GM21786 (cell line): ENCODE measurements at regions not wholly inside any gene's neighbourhood (a gene's known extent, or its start where the extent isn't known, plus 50 kb on each side); places are given as distances from the start of the nearest gene placed in this dataset.

Experiments
- ATAC-seq: cut with Tn5 transposase; IDR thresholded peaks from one replicate; pipeline ENCODE4 v1.9.1; 2021; ENCODE audit not compliant: unreplicated experiment

DNA sequence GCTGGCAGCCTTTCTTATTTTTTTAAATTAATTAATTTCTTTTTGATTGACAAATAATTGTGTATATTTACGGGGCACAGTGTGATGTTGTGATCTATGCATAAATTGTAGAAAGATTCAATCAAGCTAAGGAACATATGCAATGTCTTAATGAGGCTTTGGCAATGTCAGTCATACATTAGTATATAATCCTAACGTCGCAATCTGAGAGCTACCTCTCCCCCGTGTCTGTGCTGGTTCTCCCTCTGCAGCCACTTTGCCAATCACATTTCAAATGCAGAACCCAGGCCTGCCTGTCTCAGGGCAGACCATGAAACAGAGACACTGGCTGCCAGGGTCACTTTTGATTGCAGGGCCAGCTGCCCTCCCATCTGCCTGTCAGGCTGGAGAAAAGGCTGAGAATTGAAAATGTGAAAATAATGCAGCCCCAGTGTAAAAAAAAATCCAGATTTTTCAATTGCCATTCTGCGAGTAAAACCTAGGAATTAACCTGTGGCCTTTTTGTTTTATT, 56.3 kb downstream of the SLC24A2 start:
- ATAC-seq = no peak

DNA sequence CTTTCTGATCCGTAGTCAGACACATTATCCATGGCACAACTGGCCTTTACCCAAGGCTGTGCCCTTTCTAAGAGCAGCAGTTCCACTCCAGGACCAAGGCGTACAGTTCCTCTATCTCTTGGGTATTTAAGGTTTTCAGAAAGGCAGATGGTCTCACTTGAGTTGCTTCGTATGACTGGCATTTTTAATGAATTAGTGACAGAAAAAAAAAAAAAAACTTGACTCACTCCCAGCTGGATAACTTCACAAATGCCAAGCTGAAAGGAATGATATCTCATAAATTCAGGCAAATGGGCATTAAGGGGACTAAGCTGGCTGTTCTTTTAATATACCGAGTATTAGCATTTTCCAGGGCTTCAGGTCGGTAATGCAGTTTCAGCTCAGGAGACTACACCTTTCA, 60.7 kb downstream of the SLC24A2 start:
- ATAC-seq = no peak

DNA sequence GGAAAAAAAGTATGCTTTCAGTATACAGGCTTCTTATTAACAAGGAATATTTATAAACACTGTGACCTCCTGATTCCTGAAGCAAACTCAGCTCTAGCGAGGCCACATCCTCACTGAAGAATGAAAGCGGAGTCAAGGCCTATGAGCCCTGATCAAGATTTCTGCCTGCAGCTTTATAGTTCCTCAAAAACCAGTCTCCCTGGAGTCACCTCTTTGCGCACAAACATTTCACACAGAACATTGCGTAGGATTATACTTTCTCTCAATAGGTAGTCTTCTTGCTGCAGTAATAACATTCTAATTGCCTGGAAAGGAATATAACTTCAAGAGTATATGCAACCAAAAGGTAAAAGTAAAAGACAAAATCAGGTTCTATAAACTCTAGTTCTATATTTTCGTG, 62.9 kb downstream of the SLC24A2 start:
- ATAC-seq = no peak

DNA sequence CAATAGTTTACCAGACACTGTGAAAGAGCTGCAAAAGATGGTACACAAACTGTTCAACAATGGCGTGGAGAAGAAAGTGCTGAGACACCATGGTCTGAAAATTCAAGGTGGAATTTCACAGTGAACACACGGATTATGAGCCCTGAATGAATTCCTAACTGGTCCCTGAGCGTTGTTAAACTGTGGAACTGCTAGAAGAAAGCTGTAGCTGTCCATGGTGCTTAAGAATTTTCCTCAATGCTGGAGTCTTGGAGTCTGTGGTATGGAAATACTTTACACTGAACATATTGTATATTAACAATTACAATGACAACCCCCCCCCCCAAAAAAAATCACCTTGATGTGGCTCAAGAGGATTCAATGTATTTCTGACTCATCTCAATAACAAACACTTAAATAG, 68.5 kb downstream of the SLC24A2 start:
- no peak for ATAC-seq

DNA sequence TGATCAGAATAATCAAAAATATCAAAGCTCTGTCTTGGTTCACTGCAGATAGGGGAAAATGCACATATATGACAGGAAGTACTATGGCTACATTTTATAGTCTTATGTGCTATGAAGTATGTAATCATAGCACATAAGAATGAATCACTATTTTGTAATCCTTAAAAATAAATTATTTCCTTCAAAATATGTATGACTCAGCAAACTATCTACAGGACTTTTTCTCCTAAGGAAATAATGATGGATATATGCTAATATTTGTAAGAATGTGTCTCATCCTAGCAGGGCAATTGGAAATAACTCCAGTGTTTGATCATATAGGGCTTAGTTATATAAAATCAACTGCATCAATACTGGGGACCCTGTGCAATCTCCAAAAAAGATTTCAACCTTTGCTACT, 85.1 kb downstream of the SLC24A2 start:
- ATAC-seq = no peak

DNA sequence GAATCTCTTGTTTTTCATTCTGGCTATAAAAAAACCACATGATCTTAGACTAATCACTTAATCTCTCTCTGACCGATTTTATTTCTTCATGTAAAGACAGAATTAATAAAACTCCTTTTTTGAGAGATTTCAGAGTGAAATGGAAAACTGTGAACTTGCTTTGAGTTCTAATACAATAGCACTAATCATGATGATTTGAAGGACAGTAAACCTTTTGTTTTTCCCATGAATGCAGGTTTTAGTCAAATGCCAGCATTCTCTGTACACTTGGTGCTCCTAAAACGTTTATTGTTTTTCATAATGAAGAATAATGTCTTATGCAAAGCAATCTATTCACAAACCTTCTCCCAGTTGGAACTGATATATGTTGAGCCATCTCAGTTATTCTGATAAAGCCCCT, 86.8 kb downstream of the SLC24A2 start:
- no peak for ATAC-seq

DNA sequence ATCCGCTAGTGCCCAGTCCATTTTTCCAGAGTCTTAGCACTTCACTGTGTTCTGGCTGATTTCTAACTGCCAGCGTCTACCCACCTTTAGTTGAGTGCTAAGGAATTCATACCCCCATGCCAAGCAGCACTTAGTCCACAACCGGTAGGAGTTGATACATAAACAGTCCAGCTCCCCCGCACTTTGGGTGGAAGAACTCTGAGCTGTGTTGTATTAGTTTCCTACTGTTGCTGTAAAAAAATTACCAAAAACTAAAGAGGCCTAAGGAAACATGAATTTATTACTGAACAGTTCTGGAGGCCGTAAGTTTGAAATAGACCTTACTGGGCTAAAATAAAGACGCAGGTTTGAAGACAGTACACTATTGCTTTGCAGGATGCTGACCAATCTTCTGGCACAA, 87.6 kb downstream of the SLC24A2 start:
- ATAC-seq = no peak

DNA sequence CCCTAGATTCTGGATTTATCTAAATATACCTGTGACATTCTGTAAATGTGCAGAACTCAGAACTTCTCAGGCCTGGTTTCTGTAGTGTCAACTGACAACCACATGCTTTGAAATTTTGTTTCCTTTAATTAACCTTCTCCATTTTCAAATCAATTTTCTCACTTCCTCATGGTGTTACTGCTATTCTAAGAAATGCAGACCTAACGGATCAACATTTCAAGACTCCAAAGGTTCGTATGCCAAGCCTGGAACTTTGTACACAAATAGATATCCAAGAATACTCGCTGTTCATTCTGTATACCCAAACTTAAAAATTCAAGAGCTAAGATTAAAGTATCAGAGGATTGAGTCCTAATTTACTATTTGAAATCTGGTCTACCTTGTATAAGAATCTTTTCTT, 88.1 kb downstream of the SLC24A2 start:
- ATAC-seq = no peak

DNA sequence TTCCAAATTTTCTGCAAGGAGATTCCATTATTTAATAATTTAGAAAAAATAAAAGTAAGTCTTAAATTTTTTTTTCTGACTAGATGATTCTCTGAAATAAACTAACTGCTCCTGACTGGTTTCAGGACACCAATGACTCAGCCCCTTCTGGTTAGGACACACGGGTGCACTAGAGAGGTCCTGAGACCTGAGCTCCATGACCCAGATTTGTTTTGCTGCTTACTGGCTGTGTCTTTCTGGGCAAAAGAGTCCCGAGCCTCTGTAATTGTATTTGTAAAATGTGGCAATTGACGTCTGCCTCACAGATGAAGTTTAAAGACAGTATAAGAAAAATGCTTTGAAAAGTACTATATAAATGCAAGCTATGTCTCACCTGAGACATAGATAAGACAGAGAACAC, 89.1 kb downstream of the SLC24A2 start:
- no peak for ATAC-seq

DNA sequence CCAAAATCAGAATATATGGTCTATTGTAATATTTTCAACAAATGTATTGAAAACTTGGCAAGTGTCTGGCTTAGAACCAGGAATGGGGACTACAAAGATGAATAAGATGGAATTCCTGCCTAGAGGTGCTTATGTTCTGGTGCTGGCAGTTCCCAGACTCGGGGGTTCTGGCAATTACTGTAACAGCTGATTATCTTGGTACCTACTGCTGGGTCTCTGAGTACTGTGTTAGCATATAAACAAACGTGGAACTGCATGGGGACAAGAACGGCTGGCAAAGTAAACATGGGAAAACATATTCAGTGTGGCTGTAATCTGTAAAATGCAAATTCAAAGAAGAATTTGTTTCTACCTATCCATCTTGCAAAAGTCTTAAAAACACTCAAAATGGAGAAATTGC, 89.9 kb downstream of the SLC24A2 start:
- ATAC-seq = no peak

DNA sequence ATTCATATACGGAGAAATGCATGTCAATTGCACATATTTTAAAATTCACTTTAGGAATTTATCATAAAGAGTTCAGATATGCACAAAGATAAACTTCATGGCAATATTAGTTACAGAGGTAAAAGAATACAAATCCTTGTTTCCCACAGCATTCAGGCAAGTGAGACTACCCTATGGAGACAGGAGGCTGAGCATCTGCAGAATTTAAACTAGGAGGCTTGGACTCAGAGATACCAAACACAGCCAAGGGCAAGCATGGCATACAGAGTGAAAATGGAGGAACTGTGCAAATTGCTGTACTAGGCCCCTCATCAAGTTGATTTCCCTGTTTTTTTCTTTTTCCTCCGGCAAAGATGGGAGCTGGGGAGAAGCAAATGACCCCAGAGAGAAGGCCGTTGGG, 94.2 kb downstream of the SLC24A2 start:
- no peak for ATAC-seq

DNA sequence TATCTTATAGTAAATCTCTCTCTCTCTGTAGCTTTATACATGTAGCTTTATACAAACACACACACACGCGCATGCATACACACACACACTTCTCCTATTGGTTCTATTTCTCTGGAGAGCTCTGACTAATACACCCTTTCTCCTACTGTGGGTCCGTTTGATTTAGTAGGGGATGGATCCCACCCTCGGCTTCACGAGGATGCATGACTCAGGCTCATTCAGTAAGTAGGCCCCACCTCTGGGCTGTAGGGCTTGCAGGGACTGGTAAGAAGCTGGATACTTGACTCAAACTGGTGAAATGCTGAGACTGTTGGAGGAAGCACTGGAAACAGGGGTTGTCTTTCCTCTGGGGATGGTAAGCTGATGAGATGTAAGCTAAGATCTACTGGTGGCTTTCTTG, 98.7 kb downstream of the SLC24A2 start:
- no peak for ATAC-seq

DNA sequence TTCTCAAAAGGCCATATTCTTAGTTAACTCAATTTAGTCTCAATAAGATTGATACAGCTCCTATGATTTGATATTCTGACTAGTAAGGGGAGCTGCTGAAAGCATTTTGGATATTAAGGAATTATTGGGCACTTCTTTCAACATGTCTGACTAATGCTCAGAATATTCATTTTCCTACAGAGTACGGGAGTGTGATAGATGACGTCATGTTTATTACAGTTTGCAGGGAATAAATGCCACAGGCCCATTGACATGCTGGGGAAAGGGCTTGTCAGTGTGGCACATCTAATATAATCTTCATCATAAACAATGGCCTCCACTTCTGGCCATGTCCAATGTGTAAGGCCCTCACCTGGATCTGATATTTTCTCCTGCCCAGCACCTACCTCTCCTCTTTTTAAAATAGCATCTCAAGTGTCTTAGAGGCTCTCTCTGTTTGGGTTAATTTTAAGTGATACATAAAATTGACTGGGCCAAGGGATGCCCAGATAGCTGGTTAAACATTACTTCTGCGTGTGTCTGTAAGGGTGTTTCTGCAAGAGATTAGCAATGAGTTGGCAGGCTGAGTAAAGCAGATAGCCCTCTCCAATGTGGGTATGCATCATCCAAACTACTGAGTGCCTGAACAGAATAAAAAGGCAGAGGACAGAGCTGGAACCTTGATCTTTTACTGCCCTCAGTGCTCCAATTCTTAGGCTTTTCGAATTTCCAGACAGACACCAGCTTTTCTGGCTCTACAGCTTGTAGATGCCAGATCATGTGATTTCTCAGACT, 99.3 kb downstream of the SLC24A2 start:
- no peak for ATAC-seq

DNA sequence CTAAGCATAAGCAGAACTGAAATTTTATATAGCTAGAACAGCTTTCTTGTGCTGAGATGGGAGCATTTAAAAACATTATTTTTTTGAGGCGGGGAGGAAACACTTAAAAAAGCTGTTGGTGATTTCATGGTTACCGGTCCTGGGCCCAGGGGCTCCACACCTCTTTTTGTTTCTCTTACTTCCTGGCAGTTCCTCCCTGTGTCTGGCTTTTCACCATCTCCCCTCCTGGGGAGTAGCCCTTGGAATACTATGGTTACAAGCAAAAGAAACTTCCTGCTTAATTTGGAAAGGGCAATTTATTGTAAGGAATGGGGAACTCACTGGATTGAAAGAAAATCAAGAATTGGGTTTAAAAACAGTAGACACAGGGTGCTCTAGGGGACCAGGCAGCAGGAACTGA, 105.1 kb downstream of the SLC24A2 start:
- ATAC-seq = no peak

DNA sequence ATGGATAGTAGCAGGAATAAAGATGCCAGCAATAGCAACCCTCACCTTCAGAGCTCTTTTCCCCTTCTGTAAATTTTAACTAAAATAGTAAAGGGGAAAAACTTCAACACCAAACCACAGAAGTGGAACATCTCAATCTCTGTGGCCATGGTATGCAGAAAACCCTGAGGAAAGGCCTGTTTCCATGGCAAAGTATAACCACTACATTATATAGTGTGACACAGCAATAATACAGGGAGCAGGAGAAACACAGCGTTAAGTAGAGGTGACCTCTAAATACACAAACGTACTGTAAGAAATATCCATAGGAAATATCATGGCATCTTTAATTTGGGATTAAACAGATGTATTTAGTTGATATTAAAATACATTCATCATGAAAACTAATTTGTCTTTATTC, 106.4 kb downstream of the SLC24A2 start:
- ATAC-seq = no peak

DNA sequence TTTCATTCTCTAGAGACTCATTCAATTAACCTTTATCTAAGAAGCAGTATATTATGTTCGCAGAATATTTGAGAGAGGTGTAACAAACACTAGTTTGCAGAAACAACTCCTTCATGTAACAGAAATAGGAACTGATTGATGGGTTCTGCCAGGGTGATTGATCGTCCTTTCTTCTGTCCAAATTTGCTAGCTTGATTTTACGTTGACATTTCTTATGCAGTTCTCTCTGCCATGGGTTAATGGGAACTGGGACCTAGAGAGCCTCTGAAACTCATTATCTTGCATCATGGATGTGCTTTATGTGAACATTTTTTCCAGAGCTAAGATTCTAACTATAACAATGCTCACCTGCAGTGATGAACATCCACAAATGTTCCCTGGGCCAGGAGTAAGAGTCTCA, 107.0 kb downstream of the SLC24A2 start:
- no peak for ATAC-seq

DNA sequence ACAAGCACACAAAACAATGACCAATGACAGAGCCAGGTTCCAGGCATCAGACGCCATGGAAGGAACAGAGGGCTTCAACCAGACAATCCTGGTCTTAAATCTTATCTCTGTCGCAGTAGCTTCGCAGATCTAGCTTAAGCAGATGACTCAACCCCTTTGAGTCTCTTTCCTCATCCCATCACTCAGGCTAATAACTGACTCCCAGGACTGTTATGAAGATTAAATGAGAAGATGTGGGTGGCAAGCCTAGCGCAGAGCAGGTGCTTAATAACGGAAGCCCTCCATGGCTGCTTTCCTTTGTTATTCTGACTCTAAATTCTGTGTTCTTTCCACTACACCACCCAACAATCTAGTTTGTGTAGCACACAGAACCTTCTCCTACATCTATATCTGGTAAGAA, 110.9 kb downstream of the SLC24A2 start:
- no peak for ATAC-seq

DNA sequence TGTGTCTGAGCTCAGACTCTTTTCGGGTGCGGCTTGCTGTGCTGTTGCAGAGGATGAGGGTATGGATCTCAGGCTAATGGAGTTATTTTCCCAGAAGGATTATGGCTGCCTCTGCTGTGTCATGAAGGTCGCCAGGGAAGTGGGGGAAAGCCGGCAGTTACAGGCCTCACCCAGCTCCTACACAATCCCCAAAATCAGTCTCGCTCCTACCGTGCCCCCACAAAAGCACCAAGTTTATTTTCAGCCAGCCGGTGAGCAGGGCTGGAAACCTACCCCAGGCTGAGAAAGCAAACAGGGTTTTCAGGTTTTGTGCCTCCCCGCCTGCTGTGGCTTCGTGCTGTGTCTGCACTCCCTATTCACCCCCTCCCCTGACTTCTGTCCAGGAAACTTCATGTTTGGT, 113.3 kb downstream of the SLC24A2 start:
- no peak for ATAC-seq

DNA sequence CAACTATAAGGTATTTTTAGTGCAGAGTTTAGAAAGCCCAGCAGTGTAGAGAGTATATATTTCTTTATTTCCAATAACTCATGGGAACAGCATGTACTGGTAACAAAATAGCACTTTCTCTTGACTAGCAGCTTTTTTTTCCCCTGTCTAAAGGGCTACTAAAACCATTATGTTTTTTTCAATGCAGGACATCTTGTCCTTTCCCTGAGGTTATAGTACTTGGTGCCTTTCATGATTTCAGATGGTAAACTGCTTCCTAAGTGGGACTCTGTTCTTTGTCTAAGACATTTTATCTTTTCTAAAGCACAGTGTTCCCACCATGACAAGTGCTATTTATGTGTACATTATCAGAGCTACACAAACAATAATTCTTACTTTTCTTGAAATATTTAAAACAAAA, 122.3 kb downstream of the SLC24A2 start:
- no peak for ATAC-seq

DNA sequence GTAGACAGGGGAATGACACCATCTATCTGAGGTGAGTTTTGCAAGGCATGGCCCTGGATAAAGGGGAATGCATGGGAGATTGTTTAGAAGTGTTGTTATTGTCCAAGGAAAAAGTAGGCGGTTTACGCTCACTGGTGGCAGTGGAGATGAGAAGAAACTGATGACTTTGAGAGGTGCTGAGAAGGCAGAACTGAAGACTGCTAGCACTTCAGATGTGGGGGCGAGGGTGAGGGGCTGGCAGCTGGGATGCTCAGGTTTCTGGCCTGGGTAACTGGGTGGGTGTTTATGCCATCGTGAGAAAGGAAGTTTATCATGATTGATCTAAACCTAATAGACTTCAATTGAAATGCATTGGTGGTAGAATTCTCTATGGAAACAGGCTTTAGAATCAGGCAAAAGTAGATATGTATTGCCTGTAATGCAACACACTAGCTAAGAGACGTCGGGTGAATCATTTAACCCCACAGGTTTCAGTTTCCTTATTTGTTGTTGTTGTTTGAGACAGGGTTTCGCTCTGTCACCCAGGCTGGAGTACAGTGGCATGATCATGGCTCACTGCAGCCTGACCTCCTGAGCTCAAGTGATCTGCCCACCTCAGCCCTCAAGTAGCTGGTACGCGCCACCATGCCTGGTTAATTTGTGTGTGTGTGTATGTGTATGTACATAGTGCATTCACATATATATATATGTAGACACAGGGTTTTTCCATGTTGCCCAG, 123.5 kb downstream of the SLC24A2 start:
- peak; percentile 100 for ATAC-seq

DNA sequence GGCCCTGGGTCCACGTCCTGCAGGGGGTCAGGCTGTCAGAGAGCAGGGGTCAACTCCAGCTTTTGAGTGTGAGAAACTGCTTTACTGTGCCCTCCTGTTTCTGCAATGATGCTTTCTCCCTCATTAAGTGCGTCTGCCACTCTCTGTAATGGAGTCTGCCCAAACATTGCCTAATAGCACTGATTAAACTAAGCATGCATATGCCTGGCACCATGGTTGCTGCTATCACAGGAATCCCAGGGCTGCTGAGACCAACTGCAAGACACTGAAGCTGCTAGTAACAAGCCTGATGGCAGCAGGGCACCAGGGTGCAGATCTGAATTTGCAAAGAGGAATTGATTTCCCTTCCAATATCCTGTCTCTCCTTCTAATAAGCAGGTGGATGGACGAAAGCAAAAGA, 125.3 kb downstream of the SLC24A2 start:
- no peak for ATAC-seq

DNA sequence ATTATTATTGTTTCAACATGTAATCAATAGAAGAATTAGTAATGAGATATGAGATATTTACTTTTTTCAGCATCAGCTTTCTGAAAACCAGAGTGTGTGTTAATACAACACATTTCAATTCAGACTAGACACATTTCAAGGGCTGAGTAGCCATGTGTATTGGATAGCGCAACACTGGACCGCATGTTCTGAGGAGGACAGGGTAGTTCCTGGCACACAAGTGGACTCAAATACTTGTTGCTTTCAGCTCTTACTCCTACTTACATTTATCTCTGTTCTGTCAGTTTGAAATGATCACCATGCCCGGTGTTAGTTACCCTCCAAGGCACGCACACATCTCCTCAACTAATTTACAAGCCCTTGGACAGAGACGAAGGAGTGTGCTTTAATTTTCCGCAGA, 126.6 kb downstream of the SLC24A2 start:
- no peak for ATAC-seq

DNA sequence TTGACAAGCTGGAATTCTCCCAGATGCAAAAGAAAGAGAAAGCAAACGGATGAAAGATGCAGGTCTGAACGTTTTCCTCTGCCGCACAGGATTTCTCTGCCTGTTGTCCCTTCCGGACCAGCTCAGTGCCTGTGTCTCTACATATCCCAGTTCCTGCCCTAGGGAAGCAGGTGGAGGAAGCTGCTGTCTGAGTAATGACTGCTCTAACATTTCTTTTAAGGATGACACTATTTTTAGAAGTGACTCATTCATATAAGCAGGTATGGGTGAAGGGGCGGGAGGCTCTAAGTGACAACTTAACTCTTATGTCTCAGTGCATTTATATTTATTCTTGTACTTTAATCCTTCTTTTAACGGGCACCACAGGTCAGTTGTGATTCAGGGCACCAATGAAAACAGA, 128.8 kb downstream of the SLC24A2 start:
- no peak for ATAC-seq
